ENCODE measurements at regions not wholly inside any gene's neighbourhood (a gene's known extent, or its start where the extent isn't known, plus 50 kb on each side); places are given as distances from the start of the nearest gene placed in this dataset.

GRCh38 chr13:53885997-53886396 is 857.4 kb downstream of the OLFM4 start:
- H3K9ac ChIP-seq (ENCODE audit: low read length), result no peak overlapping the region
- H3K4me3 ChIP-seq (ENCODE audit: low read depth, low read length), result no peak overlapping the region
- H3K9me3 ChIP-seq (ENCODE audit: control insufficient read depth, insufficient read depth, low read depth, low read length), result no peaks in the 10 kb centered on the region
- no peak overlapping the region for H3K27ac ChIP-seq (ENCODE audit: low read depth, low read length)
- no peaks in the 10 kb centered on the region for H3K27me3 ChIP-seq (ENCODE audit: control insufficient read depth, insufficient read depth, low read length)
- H3K4me1 ChIP-seq (ENCODE audit: control insufficient read depth, insufficient read depth, low read length), result no peaks in the 10 kb centered on the region
- H3K36me3 ChIP-seq (ENCODE audit: control insufficient read depth, insufficient read depth, low read length), result no peaks in the 10 kb centered on the region

- H3K27ac ChIP-seq (ENCODE audit: low read depth, low read length), result no peak overlapping the region
- no peaks in the 10 kb centered on the region for H3K9me3 ChIP-seq (ENCODE audit: control insufficient read depth, insufficient read depth, low read depth, low read length)
- H3K9ac ChIP-seq (ENCODE audit: low read length), result no peak overlapping the region
- H3K4me1 ChIP-seq (ENCODE audit: control insufficient read depth, insufficient read depth, low read length), result no peaks in the 10 kb centered on the region
- no peaks in the 10 kb centered on the region for H3K36me3 ChIP-seq (ENCODE audit: control insufficient read depth, insufficient read depth, low read length)
- no peak overlapping the region for H3K4me3 ChIP-seq (ENCODE audit: low read depth, low read length)
- H3K27me3 ChIP-seq (ENCODE audit: control insufficient read depth, insufficient read depth, low read length), result no peaks in the 10 kb centered on the region
These were observed 862.1 kb downstream of the OLFM4 start for GRCh38 chr13:53890696-53891095.

- no peaks in the 10 kb centered on the region for H3K4me1 ChIP-seq (ENCODE audit: control insufficient read depth, insufficient read depth, low read length)
- H3K4me3 ChIP-seq (ENCODE audit: low read depth, low read length), result no peak overlapping the region
- H3K9ac ChIP-seq (ENCODE audit: low read length), result no peak overlapping the region
- H3K9me3 ChIP-seq (ENCODE audit: control insufficient read depth, insufficient read depth, low read depth, low read length), result 0 out of 2 replicates have a peak, but pooled peaks cover 2% of the 10 kb centered on the region
- H3K27ac ChIP-seq (ENCODE audit: low read depth, low read length), result no peak overlapping the region
- no peaks in the 10 kb centered on the region for H3K36me3 ChIP-seq (ENCODE audit: control insufficient read depth, insufficient read depth, low read length)
- no peaks in the 10 kb centered on the region for H3K27me3 ChIP-seq (ENCODE audit: control insufficient read depth, insufficient read depth, low read length)
These were observed 873.0 kb downstream of the OLFM4 start for GRCh38 chr13:53901593-53901992.

- no peaks in the 10 kb centered on the region for H3K27me3 ChIP-seq (ENCODE audit: control insufficient read depth, insufficient read depth, low read length)
- H3K36me3 ChIP-seq (ENCODE audit: control insufficient read depth, insufficient read depth, low read length), result no peaks in the 10 kb centered on the region
- H3K27ac ChIP-seq (ENCODE audit: low read depth, low read length), result no peak overlapping the region
- H3K4me1 ChIP-seq (ENCODE audit: control insufficient read depth, insufficient read depth, low read length), result peaks cover 23% of the 10 kb centered on the region
- no peak overlapping the region for H3K9ac ChIP-seq (ENCODE audit: low read length)
- H3K4me3 ChIP-seq (ENCODE audit: low read depth, low read length), result no peak overlapping the region
- H3K9me3 ChIP-seq (ENCODE audit: control insufficient read depth, insufficient read depth, low read depth, low read length), result no peaks in the 10 kb centered on the region
These were observed 879.3 kb downstream of the OLFM4 start for GRCh38 chr13:53907891-53908290.

- Histone ChIP-seq H3K9me3 (ENCODE audit: control insufficient read depth, insufficient read depth, low read depth, low read length) (no peaks in the 10 kb centered on the region), H3K27ac (ENCODE audit: low read depth, low read length) (no peak overlapping the region), H3K36me3 (ENCODE audit: control insufficient read depth, insufficient read depth, low read length) (no peaks in the 10 kb centered on the region), H3K9ac (ENCODE audit: low read length) (no peak overlapping the region), H3K27me3 (ENCODE audit: control insufficient read depth, insufficient read depth, low read length) (no peaks in the 10 kb centered on the region), H3K4me3 (ENCODE audit: low read depth, low read length) (no peak overlapping the region), H3K4me1 (ENCODE audit: control insufficient read depth, insufficient read depth, low read length) (no peaks in the 10 kb centered on the region)
These were observed 892.3 kb downstream of the OLFM4 start for GRCh38 chr13:53920916-53921315.

- Histone ChIP-seq H3K27ac (ENCODE audit: low read depth, low read length) (no peak overlapping the region), H3K27me3 (ENCODE audit: control insufficient read depth, insufficient read depth, low read length) (no peaks in the 10 kb centered on the region), H3K36me3 (ENCODE audit: control insufficient read depth, insufficient read depth, low read length) (no peaks in the 10 kb centered on the region), H3K9ac (ENCODE audit: low read length) (no peak overlapping the region), H3K4me3 (ENCODE audit: low read depth, low read length) (no peak overlapping the region), H3K4me1 (ENCODE audit: control insufficient read depth, insufficient read depth, low read length) (no peaks in the 10 kb centered on the region), H3K9me3 (ENCODE audit: control insufficient read depth, insufficient read depth, low read depth, low read length) (no peaks in the 10 kb centered on the region)
These were observed 892.9 kb downstream of the OLFM4 start for GRCh38 chr13:53921473-53921872.

GRCh38 chr13:53941588-53942190 is 913.1 kb downstream of the OLFM4 start:
- H3K4me3 ChIP-seq (ENCODE audit: low read depth, low read length), result 0 out of 2 replicates have a peak overlapping the region, but pooled peaks have one; percentile 3
- no peaks in the 10 kb centered on the region for H3K36me3 ChIP-seq (ENCODE audit: control insufficient read depth, insufficient read depth, low read length)
- no peak overlapping the region for H3K27ac ChIP-seq (ENCODE audit: low read depth, low read length)
- H3K4me1 ChIP-seq (ENCODE audit: control insufficient read depth, insufficient read depth, low read length), result peaks cover 20% of the 10 kb centered on the region
- H3K27me3 ChIP-seq (ENCODE audit: control insufficient read depth, insufficient read depth, low read length), result peaks cover 10% of the 10 kb centered on the region; the same call in 1 of the 2 replicates
- H3K9me3 ChIP-seq (ENCODE audit: control insufficient read depth, insufficient read depth, low read depth, low read length), result no peaks in the 10 kb centered on the region
- H3K9ac ChIP-seq (ENCODE audit: low read length), result no peak overlapping the region

GRCh38 chr13:53946500-53946899 is 917.9 kb downstream of the OLFM4 start:
- H3K36me3 ChIP-seq (ENCODE audit: control insufficient read depth, insufficient read depth, low read length), result no peaks in the 10 kb centered on the region
- peaks cover 11% of the 10 kb centered on the region for H3K4me1 ChIP-seq (ENCODE audit: control insufficient read depth, insufficient read depth, low read length)
- no peak overlapping the region for H3K27ac ChIP-seq (ENCODE audit: low read depth, low read length)
- no peaks in the 10 kb centered on the region for H3K9me3 ChIP-seq (ENCODE audit: control insufficient read depth, insufficient read depth, low read depth, low read length)
- peaks cover 10% of the 10 kb centered on the region; the same call in 1 of the 2 replicates for H3K27me3 ChIP-seq (ENCODE audit: control insufficient read depth, insufficient read depth, low read length)
- H3K9ac ChIP-seq (ENCODE audit: low read length), result no peak overlapping the region
- no peak overlapping the region for H3K4me3 ChIP-seq (ENCODE audit: low read depth, low read length)

- H3K27me3 ChIP-seq (ENCODE audit: control insufficient read depth, insufficient read depth, low read length), result no peaks in the 10 kb centered on the region
- no peak overlapping the region for H3K4me3 ChIP-seq (ENCODE audit: low read depth, low read length)
- H3K9ac ChIP-seq (ENCODE audit: low read length), result no peak overlapping the region
- H3K27ac ChIP-seq (ENCODE audit: low read depth, low read length), result no peak overlapping the region
- H3K4me1 ChIP-seq (ENCODE audit: control insufficient read depth, insufficient read depth, low read length), result no peaks in the 10 kb centered on the region
- no peaks in the 10 kb centered on the region for H3K9me3 ChIP-seq (ENCODE audit: control insufficient read depth, insufficient read depth, low read depth, low read length)
- no peaks in the 10 kb centered on the region for H3K36me3 ChIP-seq (ENCODE audit: control insufficient read depth, insufficient read depth, low read length)
These were observed 924.6 kb downstream of the OLFM4 start for GRCh38 chr13:53953183-53953582.

Data from HUES6 (cell line).